Sigmoid colon (tissue), 4 donors: ENCODE measurements at regions not wholly inside any gene's neighbourhood (a gene's known extent, or its start where the extent isn't known, plus 50 kb on each side); places are given as distances from the start of the nearest gene placed in this dataset.

Experiments
- EP300 ChIP-seq, 4 donors: sonication (generic); formaldehyde crosslinking; IDR thresholded peaks; one replicate each; pipeline ENCODE4 v1.6.1; 2017; ENCODE audit warnings: antibody characterized with exemption in 4 of 4
- TF ChIP-seq, protein P1 (sequence below), 4 experiments: fragments of 450-650 bp in 3 of 4; fragments of 200-600 bp in 1 of 4; IDR thresholded peaks; one replicate each; pipeline ENCODE4 v1.5.1; 2016 to 2019; ENCODE audit warnings: antibody characterized with exemption in 4 of 4, mild to moderate bottlenecking in 3 of 4, moderate library complexity in 2 of 4

DNA sequence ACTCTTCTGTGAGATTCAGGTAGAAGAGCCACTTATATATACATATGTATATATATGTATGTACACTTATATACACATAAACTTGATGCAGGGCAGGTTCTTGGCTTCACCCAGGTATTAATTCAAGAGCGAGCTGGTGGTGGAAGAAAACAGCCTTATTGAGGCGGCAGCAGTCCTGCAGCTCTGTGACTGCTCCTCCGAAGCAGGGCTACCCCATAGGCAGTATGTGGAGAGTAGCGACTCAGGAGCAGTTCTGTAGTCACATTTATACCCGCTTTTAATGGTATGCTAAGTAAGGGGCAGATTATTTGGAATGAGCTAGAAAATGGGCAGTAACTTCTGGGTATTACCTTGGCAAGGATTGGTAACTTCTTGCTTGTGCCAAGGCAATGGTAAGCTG is 280.6 kb upstream of the TFPI start:
- TF ChIP-seq, protein P1, sequence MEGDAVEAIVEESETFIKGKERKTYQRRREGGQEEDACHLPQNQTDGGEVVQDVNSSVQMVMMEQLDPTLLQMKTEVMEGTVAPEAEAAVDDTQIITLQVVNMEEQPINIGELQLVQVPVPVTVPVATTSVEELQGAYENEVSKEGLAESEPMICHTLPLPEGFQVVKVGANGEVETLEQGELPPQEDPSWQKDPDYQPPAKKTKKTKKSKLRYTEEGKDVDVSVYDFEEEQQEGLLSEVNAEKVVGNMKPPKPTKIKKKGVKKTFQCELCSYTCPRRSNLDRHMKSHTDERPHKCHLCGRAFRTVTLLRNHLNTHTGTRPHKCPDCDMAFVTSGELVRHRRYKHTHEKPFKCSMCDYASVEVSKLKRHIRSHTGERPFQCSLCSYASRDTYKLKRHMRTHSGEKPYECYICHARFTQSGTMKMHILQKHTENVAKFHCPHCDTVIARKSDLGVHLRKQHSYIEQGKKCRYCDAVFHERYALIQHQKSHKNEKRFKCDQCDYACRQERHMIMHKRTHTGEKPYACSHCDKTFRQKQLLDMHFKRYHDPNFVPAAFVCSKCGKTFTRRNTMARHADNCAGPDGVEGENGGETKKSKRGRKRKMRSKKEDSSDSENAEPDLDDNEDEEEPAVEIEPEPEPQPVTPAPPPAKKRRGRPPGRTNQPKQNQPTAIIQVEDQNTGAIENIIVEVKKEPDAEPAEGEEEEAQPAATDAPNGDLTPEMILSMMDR (IDR thresholded peaks at IDR 0.05) = no peak
- TF ChIP-seq EP300 (IDR thresholded peaks at IDR 0.05) = no peak
